Activated CD4-positive, alpha-beta T cell treated with anti-CD3 and anti-CD28 coated beads, Interleukin-10, Interleukin-2, amounts not matched to agents 100 ng/mL and 50 ng/mL, durations not matched to agents 16 hours and 8 hours (primary cell): ENCODE measurements at regions not wholly inside any gene's neighbourhood (a gene's known extent, or its start where the extent isn't known, plus 50 kb on each side); places are given as distances from the start of the nearest gene placed in this dataset.
"Not testable (repeated sequence)": the region's sequence is repeated elsewhere in the genome, so short reads cannot be mapped to it uniquely, and the experiment has no call there.

Source experiments
- DNase-seq: peaks from one replicate; pipeline ENCODE4 v3.0.0-alpha.2; 2020

GRCh38 chr1:5730272-5731109, 261.7 kb downstream of the NPHP4 start:
- DNase-seq, result no peak

- no peak for DNase-seq
Observed at GRCh38 chr1:5729636-5730145, 262.5 kb downstream of the NPHP4 start.

DNA sequence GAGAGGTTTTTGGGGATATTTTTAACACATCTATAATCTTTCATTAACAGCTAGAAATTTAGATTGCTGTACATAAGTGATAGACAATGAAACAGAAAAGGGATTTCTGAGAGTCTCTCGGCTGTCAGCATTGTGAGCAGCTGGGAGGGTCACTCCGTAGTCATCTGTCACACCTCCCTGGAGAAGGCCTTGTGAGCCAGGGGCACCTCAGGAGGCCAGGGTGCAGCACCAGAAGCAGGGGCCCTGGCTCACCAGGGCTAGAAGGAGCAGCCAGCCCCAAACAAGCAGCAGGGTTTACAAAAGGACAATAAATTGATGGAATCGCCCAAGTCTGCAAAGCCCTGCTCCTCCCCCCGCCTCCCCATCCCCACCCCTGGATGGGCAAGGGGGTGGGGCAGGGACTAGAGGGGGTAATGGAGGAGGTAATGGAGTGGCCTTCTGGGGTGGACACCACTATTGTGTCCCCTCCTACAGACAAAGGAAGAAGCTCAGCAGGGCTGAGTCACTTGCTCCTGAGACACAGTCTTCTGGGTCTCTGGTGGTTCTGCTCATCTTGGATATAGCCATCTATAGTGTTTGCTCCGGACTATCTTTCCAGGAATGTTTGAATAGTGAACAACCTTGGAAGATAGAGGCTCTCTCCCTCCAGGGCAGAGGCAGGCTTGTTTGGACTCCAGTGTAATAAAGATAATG, 263.4 kb downstream of the NPHP4 start:
- DNase-seq, result no peak

DNA sequence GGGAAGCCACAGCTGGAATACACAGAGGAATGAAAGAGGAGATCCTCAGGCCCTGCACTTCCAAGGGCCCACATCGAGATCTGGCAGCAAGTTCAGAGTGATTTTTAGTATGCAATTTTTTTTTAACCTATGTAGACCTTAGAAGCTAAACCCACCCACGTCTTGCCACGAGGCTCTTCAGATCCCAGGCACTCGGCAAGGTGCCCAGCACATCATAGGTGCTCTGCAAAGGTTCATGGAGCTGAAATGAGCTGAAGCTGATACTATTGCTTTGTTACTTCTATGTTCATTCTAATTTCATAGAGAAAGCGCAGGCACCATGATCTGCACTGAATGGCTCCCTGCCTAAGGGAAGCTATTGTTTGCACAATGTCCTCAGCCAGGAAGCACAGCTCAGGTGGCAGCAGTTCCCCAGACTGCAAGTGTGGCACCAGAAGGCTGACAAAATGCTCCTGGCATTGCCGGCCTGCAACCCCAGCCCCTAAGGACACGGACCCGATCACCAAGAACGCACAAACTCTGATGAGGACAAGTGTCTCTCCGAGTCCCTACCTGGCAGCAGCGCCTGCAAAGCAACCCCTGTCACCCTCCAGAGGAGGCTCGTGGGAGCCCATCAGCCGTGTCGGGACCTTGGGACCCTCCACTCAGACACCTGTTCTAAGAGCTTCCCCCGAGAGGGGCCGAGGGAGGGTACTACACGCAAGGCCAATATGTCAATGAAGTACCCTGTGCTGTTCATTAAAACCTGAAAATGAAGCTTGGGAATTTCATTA, 264.2 kb downstream of the NPHP4 start:
- no peak for DNase-seq

GRCh38 chr1:5727191-5727590, 265.0 kb downstream of the NPHP4 start:
- no peak for DNase-seq

GRCh38 chr1:5726586-5727184, 265.5 kb downstream of the NPHP4 start:
- not testable (repeated sequence) for DNase-seq

GRCh38 chr1:5725855-5726585, 266.2 kb downstream of the NPHP4 start:
- DNase-seq, result no peak

GRCh38 chr1:5725406-5725805, 266.8 kb downstream of the NPHP4 start:
- DNase-seq, result no peak

- no peak for DNase-seq
Observed at GRCh38 chr1:5724847-5725246, 267.4 kb downstream of the NPHP4 start.

GRCh38 chr1:5722635-5723164, 269.5 kb downstream of the NPHP4 start:
- no peak for DNase-seq

- DNase-seq, result no peak
Observed at GRCh38 chr1:5721634-5722215, 270.5 kb downstream of the NPHP4 start.

DNA sequence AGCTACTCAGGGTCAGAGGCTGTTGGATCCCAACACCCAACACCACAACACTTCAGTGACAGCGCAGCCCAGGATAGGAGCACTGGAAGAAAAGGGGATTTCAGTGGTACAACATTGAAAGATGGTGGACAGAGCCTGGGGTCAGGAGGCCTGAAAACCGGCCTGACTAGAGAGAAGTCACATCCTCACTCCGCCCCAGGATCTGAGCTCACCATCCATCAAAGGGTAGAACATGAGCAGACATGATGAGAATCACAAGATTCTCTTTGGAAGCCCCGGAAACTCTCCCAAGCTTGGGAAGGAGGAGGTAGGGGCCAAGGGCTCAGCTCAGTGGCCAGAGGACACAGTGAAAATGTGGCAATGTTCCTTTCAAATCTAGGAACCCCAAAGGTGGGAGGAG, 271.3 kb downstream of the NPHP4 start:
- DNase-seq, result no peak

DNA sequence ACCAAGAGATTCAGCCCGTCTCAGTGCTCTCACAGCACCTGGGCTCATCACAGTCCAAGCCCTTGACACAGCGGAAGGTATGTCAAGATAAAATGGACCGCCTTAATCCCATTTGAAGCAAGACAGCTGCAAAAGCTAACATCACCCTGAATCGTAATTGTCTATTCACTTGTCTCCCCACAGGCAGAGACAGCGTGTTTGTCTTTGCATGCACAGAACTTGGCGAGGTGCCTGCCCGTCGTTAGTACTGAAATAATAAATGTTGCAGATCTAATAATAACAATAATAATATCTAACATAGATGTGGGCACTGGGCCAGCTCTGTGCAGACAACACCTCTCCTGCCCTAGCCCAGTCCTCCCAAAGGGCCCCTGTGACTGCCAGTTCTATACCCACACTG, 271.7 kb downstream of the NPHP4 start:
- no peak for DNase-seq

DNA sequence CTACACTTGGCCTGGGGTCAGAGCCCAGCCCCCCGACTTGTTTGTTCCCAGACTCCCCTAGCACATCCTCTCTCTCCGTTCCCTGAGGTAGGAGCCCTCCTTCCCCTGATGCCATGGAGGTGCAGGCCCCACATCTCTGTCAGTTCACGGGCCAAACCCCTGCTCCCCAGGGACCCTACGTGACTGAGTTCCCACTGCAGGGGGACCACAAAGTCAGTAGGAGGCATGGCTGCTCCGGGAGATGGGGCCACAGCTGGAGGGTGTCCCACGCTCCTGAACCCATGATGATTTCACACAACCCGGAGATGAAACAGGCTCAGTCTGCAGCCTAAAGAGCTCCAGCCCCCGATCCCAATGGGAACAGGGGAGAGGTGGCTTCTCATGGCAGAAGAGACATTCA, 272.2 kb downstream of the NPHP4 start:
- DNase-seq, result no peak

DNA sequence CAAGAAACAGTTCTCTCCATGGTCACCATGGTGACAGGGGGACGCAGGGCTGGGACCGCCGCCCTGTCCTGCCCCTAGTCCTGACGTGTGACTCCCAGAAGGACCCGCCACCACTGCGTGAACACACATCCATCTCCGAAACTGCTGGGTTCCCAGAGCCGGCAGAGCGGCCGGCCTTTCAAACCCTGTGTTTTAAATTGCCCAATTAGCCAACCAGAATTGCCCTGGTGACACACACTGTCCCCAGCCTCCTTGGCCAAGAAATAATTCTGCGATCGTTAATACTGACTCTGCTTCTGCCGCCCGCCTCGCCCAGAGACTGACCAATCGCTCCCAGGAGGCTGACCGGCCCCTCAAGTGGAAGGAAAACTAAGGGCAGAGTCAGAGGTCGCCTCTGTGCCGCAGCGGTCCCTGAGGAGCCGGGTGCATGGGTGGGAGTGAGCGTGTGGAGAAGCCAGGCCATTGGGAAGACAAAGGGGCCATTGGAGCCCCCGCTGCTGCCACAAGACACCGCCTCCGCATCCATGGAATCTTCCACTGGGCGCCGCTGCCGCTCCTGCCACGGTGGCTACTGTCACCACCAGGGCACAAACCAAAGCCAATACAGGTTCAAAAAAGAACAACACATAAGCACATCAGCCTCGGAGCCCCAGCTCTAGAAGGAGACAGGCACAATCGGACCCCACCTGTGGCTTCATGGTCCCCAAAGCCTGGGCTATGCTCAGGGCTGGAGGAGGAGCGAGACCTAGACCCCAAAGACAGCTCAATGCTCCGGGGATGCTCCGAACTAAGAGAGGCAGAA, 273.2 kb downstream of the NPHP4 start:
- DNase-seq, result no peak

DNA sequence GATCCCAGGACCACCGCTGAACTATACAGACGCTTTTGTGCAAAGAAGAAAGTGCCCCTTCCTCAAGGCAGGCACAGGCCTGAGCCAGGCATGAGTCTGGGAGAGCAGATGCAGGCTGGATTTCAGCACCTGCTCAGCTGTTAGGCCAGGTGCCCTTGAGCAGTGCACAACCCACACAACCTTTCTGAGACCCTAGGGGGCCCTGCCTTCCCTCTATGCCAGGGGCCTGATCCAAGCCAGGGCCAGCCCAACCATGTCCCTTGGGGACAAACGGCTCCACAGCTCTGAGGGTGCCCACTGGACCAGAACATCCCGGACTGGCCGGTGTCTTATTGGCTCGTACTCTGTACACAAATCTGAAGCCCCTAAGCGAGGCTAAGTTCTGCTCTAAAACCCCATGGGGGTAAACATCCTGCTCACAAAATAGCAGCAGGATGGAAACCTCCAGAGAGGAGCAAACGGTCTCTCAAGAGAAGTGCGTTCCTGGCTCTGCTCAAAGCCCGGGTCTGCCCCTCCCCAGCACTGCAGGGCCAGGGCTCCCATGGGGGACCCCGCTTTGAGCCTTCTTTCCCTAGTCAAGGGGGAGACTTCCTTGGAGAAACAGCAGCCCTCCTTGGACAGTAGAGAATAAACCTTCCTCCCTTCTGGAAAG, 275.1 kb downstream of the NPHP4 start:
- no peak for DNase-seq

GRCh38 chr1:5716126-5716525, 276.1 kb downstream of the NPHP4 start:
- DNase-seq, result no peak

DNA sequence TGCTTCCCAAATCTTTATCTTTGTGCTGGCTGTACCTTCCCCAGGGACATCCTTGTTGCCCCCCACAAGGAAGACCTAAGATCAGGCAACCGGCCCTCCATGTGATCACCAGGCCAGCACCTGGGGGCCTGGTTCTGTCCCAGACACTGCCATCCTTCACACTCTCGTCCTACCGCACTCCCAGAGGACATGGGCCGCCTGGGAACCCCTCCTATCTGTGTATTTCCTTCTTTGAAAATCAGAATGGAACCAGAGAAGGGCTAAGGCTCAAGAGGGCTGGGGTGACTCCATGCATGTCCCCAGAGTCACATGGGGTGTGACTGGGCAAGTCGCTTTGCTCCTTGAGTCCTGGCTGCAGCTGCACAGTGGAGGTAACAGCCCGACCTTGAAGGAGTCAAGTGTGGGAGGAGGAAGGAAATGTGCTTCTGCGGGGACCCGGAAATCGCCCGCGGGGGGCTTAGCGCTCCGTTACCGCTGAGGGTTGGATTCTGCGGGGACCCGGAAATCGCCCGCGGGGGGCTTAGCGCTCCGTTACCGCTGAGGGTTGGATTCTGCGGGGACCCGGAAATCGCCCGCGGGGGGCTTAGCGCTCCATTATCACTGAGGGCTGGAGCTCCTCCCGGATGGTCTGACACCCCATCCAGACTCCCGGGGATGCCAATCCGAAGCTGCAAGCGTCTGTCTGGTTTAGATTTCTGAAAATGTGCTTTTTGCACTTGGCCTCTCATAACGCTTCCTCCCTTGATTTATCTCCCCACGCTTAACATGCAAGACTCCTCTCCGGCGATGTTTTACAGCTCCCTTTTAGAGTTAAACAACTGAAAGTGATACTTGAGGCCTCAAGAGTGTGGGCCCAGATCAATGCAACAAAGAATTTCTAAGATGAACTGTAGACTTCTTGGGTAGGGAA, 278.9 kb downstream of the NPHP4 start:
- no peak for DNase-seq
